GM13977 (cell line): ENCODE measurements at regions not wholly inside any gene's neighbourhood (a gene's known extent, or its start where the extent isn't known, plus 50 kb on each side); places are given as distances from the start of the nearest gene placed in this dataset.

Experiments
- DNase-seq: peaks from one replicate; pipeline ENCODE4 v3.0.0; 2012; ENCODE audit warnings: low spot score
- CTCF ChIP-seq: IDR thresholded peaks from 2 replicates; pipeline ENCODE4 v1.5.1; 2012; ENCODE audit warnings: mild to moderate bottlenecking, control low read depth; ENCODE audit not compliant: insufficient read depth; ENCODE audit errors: extremely low read depth, missing control alignments
- in situ Hi-C: fragments of 300-500 bp; cut with MboI; formaldehyde crosslinking; loops from one replicate; pipeline ENCODE4 v1.12.0; 2022; ENCODE audit warnings: low sequenced_read_pairs, low pct_unique_long_range_greater_than_20kb, mixed read lengths, inconsistent platforms; ENCODE audit not compliant: unreplicated experiment

GRCh38 chr17:63070031-63070430, 104.0 kb downstream of the TANC2 start:
- in situ Hi-C loops, result no loop called here
- no peak for TF ChIP-seq CTCF
- DNase-seq, result no peak

GRCh38 chr17:63071797-63072196, 105.8 kb downstream of the TANC2 start:
- no peak for DNase-seq
- TF ChIP-seq CTCF, result no peak
- in situ Hi-C loops, result no loop called here

- no peak for DNase-seq
- in situ Hi-C loops, result no loop called here
- no peak for TF ChIP-seq CTCF
Observed at GRCh38 chr17:63075969-63076368, 109.9 kb downstream of the TANC2 start.

- in situ Hi-C loops, result no loop called here
- no peak for TF ChIP-seq CTCF
- no peak for DNase-seq
Observed at GRCh38 chr17:63078707-63079106, 112.7 kb downstream of the TANC2 start.

GRCh38 chr17:63082273-63082861, 116.3 kb downstream of the TANC2 start:
- peak; percentile 9 for DNase-seq
- in situ Hi-C loops, result no loop called here
- peak; percentile 41 for TF ChIP-seq CTCF

- TF ChIP-seq CTCF, result no peak
- in situ Hi-C loops, result no loop called here
- no peak for DNase-seq
Observed at GRCh38 chr17:63082952-63083351, 116.9 kb downstream of the TANC2 start.
